ENCODE measurements at regions not wholly inside any gene's neighbourhood (a gene's known extent, or its start where the extent isn't known, plus 50 kb on each side); places are given as distances from the start of the nearest gene placed in this dataset.

GRCh38 chr1:163652441-163652840, 330.7 kb downstream of the NUF2 start (continued):
- TF ChIP-seq ZNF592 (IDR thresholded peaks at IDR 0.05) (no peak), HDAC2 (IDR thresholded peaks at IDR 0.05) (no peak), NFXL1 (IDR thresholded peaks at IDR 0.05; ENCODE audit: borderline replicate concordance) (no peak), JUND (IDR thresholded peaks at IDR 0.05; ENCODE audit: low read depth, low read length) (no peak), SMAD1 (IDR thresholded peaks at IDR 0.05; ENCODE audit: low read depth, partially characterized antibody) (no peak)
- TF ChIP-seq, protein P1, sequence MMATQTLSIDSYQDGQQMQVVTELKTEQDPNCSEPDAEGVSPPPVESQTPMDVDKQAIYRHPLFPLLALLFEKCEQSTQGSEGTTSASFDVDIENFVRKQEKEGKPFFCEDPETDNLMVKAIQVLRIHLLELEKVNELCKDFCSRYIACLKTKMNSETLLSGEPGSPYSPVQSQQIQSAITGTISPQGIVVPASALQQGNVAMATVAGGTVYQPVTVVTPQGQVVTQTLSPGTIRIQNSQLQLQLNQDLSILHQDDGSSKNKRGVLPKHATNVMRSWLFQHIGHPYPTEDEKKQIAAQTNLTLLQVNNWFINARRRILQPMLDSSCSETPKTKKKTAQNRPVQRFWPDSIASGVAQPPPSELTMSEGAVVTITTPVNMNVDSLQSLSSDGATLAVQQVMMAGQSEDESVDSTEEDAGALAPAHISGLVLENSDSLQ (IDR thresholded peaks at IDR 0.05): no peak

GRCh38 chr1:163655565-163655964, 333.8 kb downstream of the NUF2 start:
- H3K9ac ChIP-seq (ENCODE audit: control insufficient read depth, insufficient read depth, low read length): no peak overlapping the region
- H3K4me2 ChIP-seq (ENCODE audit: control insufficient read depth, insufficient read depth): no peak overlapping the region
- H3K9me3 ChIP-seq (replicated peaks; ENCODE audit: control insufficient read depth, insufficient read depth, low read length): no peaks in the 10 kb centered on the region
- DNase-seq (ENCODE audit: low read depth, low spot score): no peak
- BruUV-seq (replicated peaks): no TSS peak
- ChIA-PET CTCF (interaction anchor here (0.6 kb wide), 1 partner anchor 621 kb away, joined by 3 read pairs; no protein-coding TSS in a partner anchor), POLR2A (no interaction called here), SMC1A (ENCODE audit: uncharacterized antibody, unreplicated experiment) (interaction anchor here (1.1 kb wide), 1 partner anchor 142 kb away, joined by 3 read pairs; no protein-coding TSS in a partner anchor), RAD21 (ENCODE audit: unreplicated experiment) (no interaction called here)
- H2AFZ ChIP-seq (ENCODE audit: control insufficient read depth, low read depth, low read length): no peak overlapping the region
- intact Hi-C loops (cut with micrococcal nuclease; ENCODE audit: unreplicated experiment): no loop called here
- ATAC-seq: no peak
- H3K36me3 ChIP-seq (ENCODE audit: control insufficient read depth in 2 of 2, insufficient read depth in 2 of 2, low read length in 1 of 2): no peaks in the 10 kb centered on the region
- TF ChIP-seq IKZF2 (IDR thresholded peaks at IDR 0.05): no peak
- TF ChIP-seq, protein P2, sequence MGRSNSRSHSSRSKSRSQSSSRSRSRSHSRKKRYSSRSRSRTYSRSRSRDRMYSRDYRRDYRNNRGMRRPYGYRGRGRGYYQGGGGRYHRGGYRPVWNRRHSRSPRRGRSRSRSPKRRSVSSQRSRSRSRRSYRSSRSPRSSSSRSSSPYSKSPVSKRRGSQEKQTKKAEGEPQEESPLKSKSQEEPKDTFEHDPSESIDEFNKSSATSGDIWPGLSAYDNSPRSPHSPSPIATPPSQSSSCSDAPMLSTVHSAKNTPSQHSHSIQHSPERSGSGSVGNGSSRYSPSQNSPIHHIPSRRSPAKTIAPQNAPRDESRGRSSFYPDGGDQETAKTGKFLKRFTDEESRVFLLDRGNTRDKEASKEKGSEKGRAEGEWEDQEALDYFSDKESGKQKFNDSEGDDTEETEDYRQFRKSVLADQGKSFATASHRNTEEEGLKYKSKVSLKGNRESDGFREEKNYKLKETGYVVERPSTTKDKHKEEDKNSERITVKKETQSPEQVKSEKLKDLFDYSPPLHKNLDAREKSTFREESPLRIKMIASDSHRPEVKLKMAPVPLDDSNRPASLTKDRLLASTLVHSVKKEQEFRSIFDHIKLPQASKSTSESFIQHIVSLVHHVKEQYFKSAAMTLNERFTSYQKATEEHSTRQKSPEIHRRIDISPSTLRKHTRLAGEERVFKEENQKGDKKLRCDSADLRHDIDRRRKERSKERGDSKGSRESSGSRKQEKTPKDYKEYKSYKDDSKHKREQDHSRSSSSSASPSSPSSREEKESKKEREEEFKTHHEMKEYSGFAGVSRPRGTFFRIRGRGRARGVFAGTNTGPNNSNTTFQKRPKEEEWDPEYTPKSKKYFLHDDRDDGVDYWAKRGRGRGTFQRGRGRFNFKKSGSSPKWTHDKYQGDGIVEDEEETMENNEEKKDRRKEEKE (IDR thresholded peaks at IDR 0.05): no peak
- H3K79me2 ChIP-seq (ENCODE audit: control insufficient read depth, insufficient read depth, low read length): no peaks in the 10 kb centered on the region
- FAIRE-seq: no peak
- in situ Hi-C loops (cut with MboI): no loop called here
- no peaks in the 10 kb centered on the region for H3K4me1 ChIP-seq (ENCODE audit: control insufficient read depth, insufficient read depth, low read length)
- no peaks in the 10 kb centered on the region for H4K20me1 ChIP-seq (ENCODE audit: control insufficient read depth, insufficient read depth)
- H3K4me3 ChIP-seq: no peak overlapping the region
- H3K27me3 ChIP-seq (replicated peaks in 1 of 2; ENCODE audit: control insufficient read depth in 2 of 2, insufficient read depth in 2 of 2, low read length in 1 of 2): no peaks in the 10 kb centered on the region
- H3K27ac ChIP-seq (ENCODE audit: control insufficient read depth, insufficient read depth): no peak overlapping the region
